ENCODE measurements at regions not wholly inside any gene's neighbourhood (a gene's known extent, or its start where the extent isn't known, plus 50 kb on each side); places are given as distances from the start of the nearest gene placed in this dataset.

GRCh38 chr7:114755856-114756255, 166.0 kb upstream of the MDFIC start:
- POLR2A ChIA-PET = no interaction called here
- DNase-seq (ENCODE audit: extremely low spot score) = no peak
- CTCF ChIA-PET = no interaction called here
- TF ChIP-seq CTCF (IDR thresholded peaks at IDR 0.05; ENCODE audit: control extremely low read depth, extremely low read depth, low read depth, missing control alignments) = no peak

- ChIA-PET CTCF (interaction anchor here (1.0 to 1.8 kb wide), 3 partner anchors 8 to 47 kb away, joined by 3 to 5 read pairs (median 4); no protein-coding TSS in a partner anchor), POLR2A (no interaction called here)
- TF ChIP-seq CTCF (IDR thresholded peaks at IDR 0.05; ENCODE audit: control extremely low read depth, extremely low read depth, low read depth, missing control alignments) = no peak
- DNase-seq (ENCODE audit: extremely low spot score) = no peak
Measured at GRCh38 chr7:114758661-114759227, 163.2 kb upstream of the MDFIC start.

- no peak for TF ChIP-seq CTCF (IDR thresholded peaks at IDR 0.05; ENCODE audit: control extremely low read depth, extremely low read depth, low read depth, missing control alignments)
- CTCF ChIA-PET = interaction anchor here (1.0 to 1.8 kb wide), 4 partner anchors 8 to 47 kb away, joined by 3 to 5 read pairs (median 4); no protein-coding TSS in a partner anchor
- POLR2A ChIA-PET = no interaction called here
- DNase-seq (ENCODE audit: extremely low spot score) = no peak
Measured at GRCh38 chr7:114759347-114760062, 162.4 kb upstream of the MDFIC start.

- no peak for DNase-seq (ENCODE audit: extremely low spot score)
- TF ChIP-seq CTCF (IDR thresholded peaks at IDR 0.05; ENCODE audit: control extremely low read depth, extremely low read depth, low read depth, missing control alignments) = no peak
- POLR2A ChIA-PET = no interaction called here
- CTCF ChIA-PET = interaction anchor here (1.5 to 1.8 kb wide), 2 partner anchors 10 to 21 kb away, joined by 3 to 5 read pairs; no protein-coding TSS in a partner anchor
Measured at GRCh38 chr7:114760477-114760876, 161.4 kb upstream of the MDFIC start.

- DNase-seq (ENCODE audit: extremely low spot score) = no peak
- POLR2A ChIA-PET = no interaction called here
- TF ChIP-seq CTCF (IDR thresholded peaks at IDR 0.05; ENCODE audit: control extremely low read depth, extremely low read depth, low read depth, missing control alignments) = no peak
- CTCF ChIA-PET = interaction anchor here (0.9 to 1.7 kb wide), 3 partner anchors 23 to 66 kb away, joined by 3 to 4 read pairs (median 3); no protein-coding TSS in a partner anchor
Measured at GRCh38 chr7:114761973-114762372, 159.9 kb upstream of the MDFIC start.

- POLR2A ChIA-PET = no interaction called here
- no peak for TF ChIP-seq CTCF (IDR thresholded peaks at IDR 0.05; ENCODE audit: control extremely low read depth, extremely low read depth, low read depth, missing control alignments)
- CTCF ChIA-PET = interaction anchor here (0.7 to 1.6 kb wide), 2 partner anchors 14 to 15 kb away, joined by 3 to 4 read pairs; no protein-coding TSS in a partner anchor
- DNase-seq (ENCODE audit: extremely low spot score) = no peak
Measured at GRCh38 chr7:114765331-114766040, 156.4 kb upstream of the MDFIC start.
